D721Med (cell line): ENCODE measurements at regions not wholly inside any gene's neighbourhood (a gene's known extent, or its start where the extent isn't known, plus 50 kb on each side); places are given as distances from the start of the nearest gene placed in this dataset.

Source experiments
- DNase-seq: peaks from one replicate; pipeline ENCODE4 v3.0.0; 2011; ENCODE audit warnings: low spot score; ENCODE audit not compliant: insufficient read length
- FAIRE-seq: peaks from 2 replicates; lab custom pipeline; 2011; peaks lifted over from hg19 to GRCh38; lab: Jason Lieb, UNC
- CTCF ChIP-seq: IDR thresholded peaks from 2 replicates; pipeline ENCODE4 v1.5.1; 2012; ENCODE audit warnings: mild to moderate bottlenecking, control low read depth; ENCODE audit not compliant: insufficient read depth; ENCODE audit errors: missing control alignments

GRCh38 chrX:45751156-45751555 lies 550.5 kb upstream of the DIPK2B start:
- DNase-seq (no peak), FAIRE-seq (no peak)
- TF ChIP-seq CTCF, result no peak

GRCh38 chrX:45750639-45751038 lies 550.0 kb upstream of the DIPK2B start:
- FAIRE-seq (no peak), DNase-seq (no peak)
- TF ChIP-seq CTCF, result no peak

- DNase-seq, result no peak
- no peak for TF ChIP-seq CTCF
- no peak for FAIRE-seq
Observed at GRCh38 chrX:45749375-45749774, 548.7 kb upstream of the DIPK2B start.

GRCh38 chrX:45748369-45748774 lies 547.7 kb upstream of the DIPK2B start:
- DNase-seq (no peak), FAIRE-seq (no peak)
- TF ChIP-seq CTCF, result no peak

- DNase-seq (no peak), FAIRE-seq (no peak)
- no peak for TF ChIP-seq CTCF
Observed at GRCh38 chrX:45747905-45748304, 547.2 kb upstream of the DIPK2B start.

- TF ChIP-seq CTCF, result no peak
- FAIRE-seq, result no peak
- DNase-seq, result no peak
Observed at GRCh38 chrX:45745479-45745878, 544.8 kb upstream of the DIPK2B start.

- FAIRE-seq (no peak), DNase-seq (no peak)
- no peak for TF ChIP-seq CTCF
Observed at GRCh38 chrX:45743906-45744625, 543.4 kb upstream of the DIPK2B start.
